Ectodermal cell (in vitro differentiated cells): ENCODE measurements at regions not wholly inside any gene's neighbourhood (a gene's known extent, or its start where the extent isn't known, plus 50 kb on each side); places are given as distances from the start of the nearest gene placed in this dataset.

Experiments
- H3K27ac ChIP-seq: 2 replicates; pipeline ENCODE4 v1.7.0; 2013; ENCODE audit warnings: mild to moderate bottlenecking, low read depth, low read length; ENCODE audit not compliant: insufficient read depth, poor library complexity, severe bottlenecking
- H3K27me3 ChIP-seq: 2 replicates; pipeline ENCODE4 v1.7.0; 2013; ENCODE audit warnings: mild to moderate bottlenecking, low read length; ENCODE audit not compliant: insufficient read depth, control insufficient read depth, poor library complexity, severe bottlenecking
- H3K36me3 ChIP-seq: one replicate; pipeline ENCODE4 v1.7.0; 2013; ENCODE audit warnings: low read length; ENCODE audit not compliant: control insufficient read depth, insufficient read depth
- H3K4me1 ChIP-seq: one replicate; pipeline ENCODE4 v1.7.0; 2013; ENCODE audit warnings: low read length; ENCODE audit not compliant: control insufficient read depth, insufficient read depth
- H3K4me3 ChIP-seq: 2 replicates; pipeline ENCODE4 v1.7.0; 2013; ENCODE audit warnings: low read depth, low read length, control low read depth; ENCODE audit not compliant: insufficient read depth
- H3K9me3 ChIP-seq: 2 replicates; pipeline ENCODE4 v1.7.0; 2013; ENCODE audit warnings: mild to moderate bottlenecking, low read length, moderate library complexity; ENCODE audit not compliant: control insufficient read depth
- WGBS, 2 experiments: methylation state at CpG; one replicate each; pipeline ENCODE4 v1.1.7; 2013; ENCODE audit warnings: missing lambda C conversion rate in 2 of 2; 5-methylcytosine and 5-hydroxymethylcytosine counted together

DNA sequence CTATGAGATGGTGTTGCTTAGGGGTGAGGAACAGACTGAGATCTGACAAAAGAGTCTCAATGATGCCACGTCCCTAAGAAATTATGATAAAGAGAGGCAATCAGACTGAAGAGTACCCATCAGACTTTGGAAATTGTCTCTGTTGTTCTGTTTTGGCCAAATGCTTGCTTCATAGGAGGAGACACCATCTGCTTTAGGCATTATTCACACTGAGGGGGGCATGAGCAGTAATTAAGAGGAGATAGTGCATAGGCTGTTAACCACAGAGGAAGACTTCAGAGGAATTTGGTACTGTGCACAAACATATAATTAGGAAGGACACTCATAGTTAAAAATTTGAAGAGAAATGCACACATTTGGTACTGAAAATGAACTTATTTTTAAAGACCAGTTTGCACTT, 190.7 kb downstream of the FAM170A start:
- no peak overlapping the region for H3K27ac ChIP-seq
- no peak overlapping the region for H3K4me3 ChIP-seq
- no peaks in the 10 kb centered on the region for H3K27me3 ChIP-seq
- WGBS, 2 experiments, result 93 to 97% methylated on average over 1 of the region's 1 CpG
- no peaks in the 10 kb centered on the region for H3K4me1 ChIP-seq
- H3K36me3 ChIP-seq, result no peaks in the 10 kb centered on the region
- no peaks in the 10 kb centered on the region for H3K9me3 ChIP-seq

DNA sequence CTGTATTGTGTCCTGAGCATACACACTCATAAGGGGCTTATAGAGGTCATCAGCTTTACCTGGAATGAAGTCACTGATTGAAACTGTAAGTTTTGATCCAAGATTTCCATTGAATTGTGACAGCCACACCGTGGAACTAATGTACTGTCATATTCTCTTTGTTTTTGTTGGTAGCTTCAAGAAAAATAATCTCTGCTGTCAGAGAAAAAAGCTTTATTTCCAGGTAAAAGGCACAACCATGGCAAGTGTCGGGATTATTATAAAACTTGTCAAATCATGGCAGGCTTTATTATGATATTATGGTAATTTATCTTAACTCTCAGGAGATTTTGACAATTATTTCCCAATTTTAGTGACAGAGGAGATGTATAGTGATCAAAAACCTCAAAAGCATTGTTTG, 191.2 kb downstream of the FAM170A start:
- H3K9me3 ChIP-seq, result no peaks in the 10 kb centered on the region
- no peak overlapping the region for H3K27ac ChIP-seq
- H3K27me3 ChIP-seq, result no peaks in the 10 kb centered on the region
- no peak overlapping the region for H3K4me3 ChIP-seq
- no peaks in the 10 kb centered on the region for H3K36me3 ChIP-seq
- WGBS, 2 experiments, result 78 to 95% methylated on average over 1 to 2 of the region's 2 CpGs
- no peaks in the 10 kb centered on the region for H3K4me1 ChIP-seq

DNA sequence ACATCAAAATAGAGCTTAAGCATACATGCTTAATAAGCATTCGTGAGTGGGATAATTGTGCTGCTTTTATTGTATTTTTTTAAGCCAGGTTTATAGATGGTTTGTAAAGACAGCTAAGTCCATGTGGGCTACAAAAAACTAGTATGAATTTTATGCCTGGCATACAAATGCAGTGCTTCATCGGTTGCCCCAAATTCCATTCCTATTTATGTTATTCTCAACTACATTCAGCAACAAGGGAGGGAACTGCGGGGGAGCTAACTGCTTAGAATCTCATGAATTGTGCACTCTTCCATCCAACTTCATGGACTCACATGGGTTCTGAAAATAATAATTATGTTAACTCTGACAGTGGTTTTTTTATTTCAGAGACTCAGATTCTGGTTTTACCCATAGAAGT, 199.2 kb downstream of the FAM170A start:
- WGBS, 2 experiments, result 76 to 94% methylated on average over 2 to 3 of the region's 3 CpGs
- no peaks in the 10 kb centered on the region for H3K36me3 ChIP-seq
- H3K9me3 ChIP-seq, result no peaks in the 10 kb centered on the region
- no peak overlapping the region for H3K4me3 ChIP-seq
- H3K27me3 ChIP-seq, result no peaks in the 10 kb centered on the region
- H3K4me1 ChIP-seq, result no peaks in the 10 kb centered on the region
- no peak overlapping the region for H3K27ac ChIP-seq

DNA sequence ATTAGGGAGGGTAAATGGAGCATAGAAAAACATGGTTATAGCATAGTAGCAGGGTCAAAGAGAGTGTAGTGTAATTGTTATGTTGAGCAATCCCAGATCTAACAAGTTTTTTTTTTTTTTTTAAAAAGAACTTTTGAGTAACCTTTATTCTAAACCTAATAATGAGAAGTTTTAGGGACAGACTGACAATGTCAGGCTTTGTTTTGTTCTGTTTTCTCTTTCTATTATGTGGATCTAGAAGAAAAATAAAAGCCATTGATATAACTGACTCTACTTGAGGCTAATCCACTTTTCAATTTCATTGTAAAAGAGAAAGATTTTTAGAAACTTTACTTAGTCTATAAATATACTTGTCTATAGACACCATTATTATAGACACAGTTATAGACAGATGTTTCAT, 200.0 kb downstream of the FAM170A start:
- Histone ChIP-seq H3K27ac (no peak overlapping the region), H3K36me3 (no peaks in the 10 kb centered on the region), H3K9me3 (no peaks in the 10 kb centered on the region), H3K4me3 (no peak overlapping the region), H3K27me3 (no peaks in the 10 kb centered on the region), H3K4me1 (no peaks in the 10 kb centered on the region)

DNA sequence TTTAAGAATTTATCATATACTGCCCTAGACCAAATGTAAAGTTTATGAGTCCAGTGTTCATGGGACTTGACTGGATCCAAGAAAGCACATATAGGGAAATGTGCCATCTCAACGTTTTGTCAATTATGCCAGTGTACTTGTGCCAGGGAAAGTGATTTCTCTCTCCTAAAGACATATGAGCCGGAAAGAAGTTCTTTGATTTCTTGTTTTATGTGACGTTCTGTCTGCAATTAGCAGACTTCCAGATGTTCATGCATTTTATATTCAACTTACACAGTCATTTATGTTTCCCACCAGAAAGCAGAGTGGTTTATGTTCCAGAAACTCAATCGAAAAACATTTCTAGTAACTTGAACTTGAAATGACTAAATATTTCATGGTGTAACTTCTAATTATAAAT, 203.8 kb downstream of the FAM170A start:
- H3K27ac ChIP-seq, result no peak overlapping the region
- 93 to 95% methylated on average over 3 to 4 of the region's 4 CpGs for WGBS, 2 experiments

DNA sequence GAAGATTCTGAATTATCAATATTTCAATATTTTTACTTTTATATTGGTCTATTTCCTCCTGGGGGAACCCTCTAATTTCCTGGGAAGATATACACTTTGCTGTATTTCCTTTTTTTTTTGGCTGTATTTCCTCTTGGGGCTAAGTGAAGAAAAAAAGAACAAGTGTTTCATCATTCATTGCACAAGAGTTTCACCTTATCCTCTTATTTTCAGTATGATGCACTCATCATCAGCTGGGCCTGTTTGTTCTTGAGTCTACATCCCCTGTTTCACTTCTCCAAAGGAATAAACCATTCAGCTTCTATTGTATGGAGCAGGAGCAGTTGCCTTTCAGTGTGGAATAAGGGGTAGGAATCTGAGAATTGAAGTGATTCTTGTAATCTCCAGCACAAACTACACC, 210.8 kb downstream of the FAM170A start:
- Histone ChIP-seq H3K9me3 (no peaks in the 10 kb centered on the region), H3K4me3 (no peak overlapping the region), H3K27ac (no peak overlapping the region), H3K36me3 (no peaks in the 10 kb centered on the region), H3K27me3 (no peaks in the 10 kb centered on the region), H3K4me1 (no peaks in the 10 kb centered on the region)

More for the DNA sequence above, 203.8 kb downstream of the FAM170A start:
- Histone ChIP-seq H3K4me3 (no peak overlapping the region), H3K36me3 (no peaks in the 10 kb centered on the region), H3K9me3 (no peaks in the 10 kb centered on the region), H3K27me3 (no peaks in the 10 kb centered on the region), H3K4me1 (no peaks in the 10 kb centered on the region)

DNA sequence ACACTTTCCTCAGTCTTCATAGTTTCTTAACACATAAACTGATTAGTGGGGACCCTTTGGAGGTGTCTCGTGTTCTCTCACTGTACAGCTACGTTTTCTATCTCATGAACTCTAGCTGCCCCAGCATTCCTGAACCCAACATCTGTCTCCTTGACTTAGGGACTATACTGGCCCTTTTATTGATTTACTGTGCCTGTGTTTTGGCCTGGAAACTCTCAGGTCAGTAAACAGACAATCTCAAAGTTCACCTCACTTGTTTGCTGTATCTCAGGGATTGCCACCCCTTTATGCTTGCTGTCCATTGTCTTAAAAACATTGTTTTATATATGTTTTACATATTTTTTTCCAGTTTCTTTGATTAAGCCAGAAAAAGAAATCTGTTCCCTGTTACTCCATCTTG, 222.8 kb downstream of the FAM170A start:
- H3K36me3 ChIP-seq, result no peaks in the 10 kb centered on the region
- WGBS, 2 experiments, result 89 to 93% methylated on average over 2 of the region's 2 CpGs
- no peak overlapping the region for H3K27ac ChIP-seq
- no peaks in the 10 kb centered on the region for H3K4me1 ChIP-seq
- no peaks in the 10 kb centered on the region for H3K9me3 ChIP-seq
- H3K4me3 ChIP-seq, result no peak overlapping the region
- H3K27me3 ChIP-seq, result no peaks in the 10 kb centered on the region

DNA sequence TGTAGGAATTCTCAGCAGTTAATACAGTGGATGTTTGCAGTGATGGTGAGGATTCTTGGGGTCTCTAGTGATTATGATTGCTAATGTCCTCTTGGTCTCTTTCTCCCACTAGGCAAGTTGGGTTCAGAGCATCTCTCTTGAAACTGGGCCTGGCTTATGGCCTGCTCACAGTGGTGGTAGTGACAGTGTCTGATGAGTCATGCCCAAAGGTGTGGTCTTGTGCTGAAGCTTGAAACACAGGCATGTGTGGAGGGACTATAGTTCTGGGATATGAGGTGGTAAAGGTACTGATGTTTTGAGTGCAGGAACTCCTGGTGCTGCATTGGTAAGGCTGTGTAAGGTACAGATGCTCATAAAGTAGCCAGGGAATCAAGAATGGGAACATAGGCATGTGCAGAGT, 231.1 kb downstream of the FAM170A start:
- Histone ChIP-seq H3K9me3 (no peaks in the 10 kb centered on the region), H3K36me3 (no peaks in the 10 kb centered on the region)

DNA sequence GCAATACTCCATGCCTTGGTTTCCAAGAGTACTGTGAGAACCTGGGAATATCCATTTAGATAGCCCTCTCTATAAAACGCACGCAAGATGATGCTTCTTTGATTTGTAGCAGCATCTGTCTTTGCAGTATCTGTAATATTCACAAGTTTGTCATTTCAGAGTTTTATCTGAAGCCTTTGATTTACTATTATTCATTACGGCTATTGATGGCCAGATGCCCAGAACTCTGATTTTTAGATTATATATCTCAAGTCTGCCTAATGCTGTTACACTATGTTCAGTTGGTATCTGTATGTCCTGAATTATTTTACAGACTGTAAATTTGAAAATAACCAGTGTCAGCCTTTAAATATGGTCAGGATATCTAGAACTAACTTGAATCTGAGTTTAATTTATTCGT, 233.3 kb downstream of the FAM170A start:
- H3K4me3 ChIP-seq, result no peak overlapping the region
- no peaks in the 10 kb centered on the region for H3K27me3 ChIP-seq
- H3K27ac ChIP-seq, result no peak overlapping the region
- no peaks in the 10 kb centered on the region for H3K4me1 ChIP-seq
- H3K36me3 ChIP-seq, result no peaks in the 10 kb centered on the region
- 99 to 100% methylated on average over 4 of the region's 4 CpGs for WGBS, 2 experiments
- H3K9me3 ChIP-seq, result no peaks in the 10 kb centered on the region

More for the DNA sequence above, 231.1 kb downstream of the FAM170A start:
- H3K27me3 ChIP-seq, result no peaks in the 10 kb centered on the region
- no peak overlapping the region for H3K4me3 ChIP-seq
- H3K4me1 ChIP-seq, result no peaks in the 10 kb centered on the region
- no peak overlapping the region for H3K27ac ChIP-seq

DNA sequence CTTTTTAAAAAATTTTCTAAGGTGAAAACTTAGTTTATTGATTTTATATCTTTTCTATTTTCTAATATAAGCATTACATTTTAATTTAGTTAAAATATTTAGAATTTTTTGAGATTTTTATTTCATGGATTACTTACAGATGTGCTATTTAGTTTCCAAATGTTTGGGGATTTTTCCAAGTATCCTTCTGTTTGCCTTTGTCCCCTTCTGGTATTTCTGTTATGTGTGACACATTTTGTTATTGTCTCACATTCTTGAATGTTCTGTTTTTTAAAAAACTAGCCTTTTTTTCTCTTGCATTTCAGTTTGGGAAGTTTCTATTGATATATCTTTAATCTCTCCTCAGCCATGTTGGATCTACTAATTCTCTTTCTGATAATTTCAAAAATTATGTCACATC, 234.9 kb downstream of the FAM170A start:
- Histone ChIP-seq H3K27me3 (no peaks in the 10 kb centered on the region), H3K36me3 (no peaks in the 10 kb centered on the region), H3K27ac (no peak overlapping the region), H3K9me3 (no peaks in the 10 kb centered on the region), H3K4me1 (no peaks in the 10 kb centered on the region), H3K4me3 (no peak overlapping the region)

DNA sequence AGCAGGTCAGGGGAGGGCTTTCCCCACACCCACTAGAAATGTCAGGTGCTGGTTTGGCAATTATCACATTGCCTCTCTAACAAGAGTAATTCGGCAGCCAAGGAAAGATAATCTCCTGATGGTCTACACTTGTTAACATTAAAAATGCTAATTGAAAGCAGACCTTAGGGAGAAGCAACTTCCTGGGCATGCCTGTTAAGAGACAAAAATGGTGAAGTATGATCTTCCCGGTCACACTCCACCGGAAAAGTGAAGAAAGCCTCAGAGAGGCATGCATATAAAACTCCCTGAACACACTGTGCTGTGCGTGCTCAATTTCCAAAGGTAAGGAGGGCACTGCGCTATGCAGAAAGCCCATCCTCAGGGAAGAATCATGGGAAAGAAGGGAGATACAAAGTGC, 244.3 kb downstream of the FAM170A start:
- WGBS, 2 experiments, result 88 to 94% methylated on average over 5 of the region's 5 CpGs
- no peaks in the 10 kb centered on the region for H3K36me3 ChIP-seq
- no peaks in the 10 kb centered on the region for H3K4me1 ChIP-seq
- H3K27ac ChIP-seq, result no peak overlapping the region
- H3K4me3 ChIP-seq, result no peak overlapping the region
- no peaks in the 10 kb centered on the region for H3K27me3 ChIP-seq
- H3K9me3 ChIP-seq, result no peaks in the 10 kb centered on the region
